Activated CD4-positive, CD25-positive, alpha-beta regulatory T cell (primary cell): ENCODE measurements at regions not wholly inside any gene's neighbourhood (a gene's known extent, or its start where the extent isn't known, plus 50 kb on each side); places are given as distances from the start of the nearest gene placed in this dataset.

Source experiments
- DNase-seq, 4 experiments: peaks; one replicate each; lab custom pipeline; 2025; lab: John Stamatoyannopoulos, UW

- DNase-seq: no peak
Measured at GRCh38 chr1:29521811-29522580, 285.7 kb downstream of the PTPRU start.

- no peak for DNase-seq
Measured at GRCh38 chr1:29521438-29521715, 285.1 kb downstream of the PTPRU start.

- no peak for DNase-seq
Measured at GRCh38 chr1:29520571-29521437, 284.5 kb downstream of the PTPRU start.

GRCh38 chr1:29519788-29520110, 283.4 kb downstream of the PTPRU start:
- DNase-seq: no peak

GRCh38 chr1:29519108-29519787, 282.9 kb downstream of the PTPRU start:
- no peak for DNase-seq

- DNase-seq: no peak
Measured at GRCh38 chr1:29518183-29518835, 282.0 kb downstream of the PTPRU start.

- no peak for DNase-seq
Measured at GRCh38 chr1:29517251-29518086, 281.1 kb downstream of the PTPRU start.

- DNase-seq: no peak
Measured at GRCh38 chr1:29516063-29516820, 279.9 kb downstream of the PTPRU start.

GRCh38 chr1:29515170-29515955, 279.0 kb downstream of the PTPRU start:
- DNase-seq: no peak

GRCh38 chr1:29514361-29515169, 278.2 kb downstream of the PTPRU start:
- no peak for DNase-seq

- DNase-seq: no peak
Measured at GRCh38 chr1:29513357-29513756, 277.0 kb downstream of the PTPRU start.

- DNase-seq: no peak
Measured at GRCh38 chr1:29511436-29511835, 275.1 kb downstream of the PTPRU start.

GRCh38 chr1:29508458-29509107, 272.3 kb downstream of the PTPRU start:
- no peak for DNase-seq

GRCh38 chr1:29506678-29507225, 270.4 kb downstream of the PTPRU start:
- DNase-seq: no peak

GRCh38 chr1:29505532-29506220, 269.4 kb downstream of the PTPRU start:
- no peak for DNase-seq

GRCh38 chr1:29504709-29505410, 268.5 kb downstream of the PTPRU start:
- DNase-seq: no peak

GRCh38 chr1:29504196-29504595, 267.9 kb downstream of the PTPRU start:
- DNase-seq: no peak
